ENCODE measurements at regions not wholly inside any gene's neighbourhood (a gene's known extent, or its start where the extent isn't known, plus 50 kb on each side); places are given as distances from the start of the nearest gene placed in this dataset.

DNA sequence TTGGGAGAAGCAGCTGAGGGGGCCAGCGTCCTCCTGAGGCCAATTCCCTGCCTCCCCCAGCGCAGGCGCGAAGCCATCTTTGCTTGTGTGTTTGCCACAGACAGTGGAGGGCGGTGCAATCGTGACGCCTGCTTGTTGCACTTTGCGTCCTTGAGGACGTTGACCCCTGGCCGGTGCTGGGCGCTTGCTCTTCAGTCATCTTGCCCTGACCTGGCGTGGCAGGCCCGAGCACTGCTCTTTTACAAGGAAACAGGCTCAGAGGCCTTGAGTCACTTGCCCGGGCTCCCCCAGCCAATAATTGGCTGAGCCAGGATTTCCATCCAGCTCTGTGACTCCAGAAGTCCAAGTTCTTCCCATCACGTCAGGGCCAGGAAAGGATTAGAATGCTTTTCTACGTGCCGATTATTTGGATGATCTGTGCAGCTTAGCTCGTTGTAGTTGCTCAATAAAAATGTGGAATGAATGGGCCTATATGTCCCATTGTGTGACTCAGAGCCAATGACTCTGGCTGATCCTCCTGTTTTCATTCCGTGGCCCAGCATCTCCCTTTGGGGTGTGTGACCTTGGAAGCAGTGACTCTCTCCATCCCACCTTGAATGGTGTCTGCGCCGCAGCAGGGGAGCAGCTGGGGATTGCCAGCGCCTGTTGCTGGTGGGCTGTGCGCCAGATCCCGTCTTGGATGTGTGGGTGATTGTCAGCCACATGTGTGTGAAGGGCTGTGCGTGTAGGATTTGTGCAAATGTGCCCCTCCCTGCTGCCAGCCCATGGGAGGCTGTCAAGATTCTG is 214.1 kb downstream of the SEC14L1 start:
- intact Hi-C loops (cut with micrococcal nuclease) = no loop called here
- peaks cover 21% of the 10 kb centered on the region for H3K4me1 Mint-ChIP-seq (ENCODE audit: low read depth)
- CTCF ChIA-PET = interaction anchor here (2.2 kb wide), 1 partner anchor 23 kb away, joined by 7 read pairs; no protein-coding TSS in a partner anchor
- H3K9me3 Mint-ChIP-seq = no peaks in the 10 kb centered on the region
- no peaks in the 10 kb centered on the region for H3K36me3 Mint-ChIP-seq
- no peak overlapping the region for H3K27ac Mint-ChIP-seq
- POLR2A ChIA-PET = interaction anchor here (0.9 kb wide), 1 partner anchor 51 kb away, joined by 3 read pairs; no protein-coding TSS in a partner anchor
- peak overlapping the region; percentile 16 for H3K4me3 Mint-ChIP-seq
- no peaks in the 10 kb centered on the region for H3K27me3 Mint-ChIP-seq
- no peak for DNase-seq

DNA sequence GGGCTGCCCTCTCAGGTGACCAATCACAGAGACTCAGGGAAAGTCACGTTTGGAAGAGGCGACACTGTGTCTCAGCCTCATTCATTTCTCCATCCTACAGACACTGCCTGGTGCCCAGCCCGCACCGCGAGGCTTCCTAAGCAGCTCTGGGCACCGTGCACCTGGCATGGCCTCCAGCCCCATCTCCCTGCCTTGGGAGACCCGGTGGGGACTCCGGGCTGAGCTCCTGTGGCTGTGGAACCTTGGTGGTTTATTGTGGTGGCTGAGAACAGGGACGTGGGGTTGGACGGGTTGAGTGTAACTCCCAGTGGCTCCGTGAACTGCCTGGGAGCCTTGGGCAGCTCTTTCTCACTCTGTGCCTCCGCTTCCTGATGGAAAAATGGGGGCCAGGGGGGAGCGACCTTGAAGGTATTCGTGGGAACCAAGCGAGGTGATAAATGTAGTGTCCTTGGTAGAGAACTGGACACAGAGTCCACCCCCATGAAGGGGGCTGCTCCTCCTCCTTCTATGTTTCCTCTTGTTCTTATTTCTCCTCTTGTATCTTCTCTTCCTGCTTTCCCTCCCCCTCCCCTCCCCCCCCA is 215.4 kb downstream of the SEC14L1 start:
- intact Hi-C loops (cut with micrococcal nuclease) = no loop called here
- Mint-ChIP-seq H3K9me3 (no peaks in the 10 kb centered on the region), H3K4me3 (no peak overlapping the region)

DNA sequence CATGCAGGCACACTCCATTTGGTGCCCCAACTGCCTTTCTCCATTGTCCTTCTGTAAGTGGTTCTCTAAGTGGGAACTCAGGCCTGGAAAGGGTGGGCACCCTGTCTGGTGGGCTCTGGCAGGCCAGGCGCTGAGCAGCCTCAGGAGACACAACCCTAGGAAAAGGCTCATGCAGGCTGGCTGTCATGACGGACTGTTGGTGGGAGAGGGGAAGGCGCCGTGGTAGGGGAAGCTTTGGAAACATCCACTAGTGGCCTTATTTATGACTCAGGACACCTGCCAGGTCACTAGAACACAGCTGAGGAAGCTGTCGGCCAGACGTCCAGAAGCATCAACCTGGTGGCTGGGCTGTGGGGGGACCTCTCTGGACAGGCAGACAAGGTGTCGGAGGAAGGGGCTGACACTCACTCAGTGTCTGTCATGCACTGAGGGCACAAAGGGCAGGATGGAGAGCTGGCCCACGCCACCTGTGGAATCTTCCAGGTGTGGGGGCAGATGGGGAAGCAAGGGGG is 216.0 kb downstream of the SEC14L1 start:
- H3K36me3 Mint-ChIP-seq = no peaks in the 10 kb centered on the region
- H3K4me3 Mint-ChIP-seq = no peak overlapping the region
- POLR2A ChIA-PET = interaction anchor here (0.9 to 1.3 kb wide), 2 partner anchors 18 to 32 kb away, joined by 4 read pairs; no protein-coding TSS in a partner anchor
- H3K27ac Mint-ChIP-seq = no peak overlapping the region
- no peak for DNase-seq
- CTCF ChIA-PET = interaction anchor here (1.3 kb wide), 1 partner anchor 25 kb away, joined by 7 read pairs; no protein-coding TSS in a partner anchor
- peaks cover 11% of the 10 kb centered on the region for H3K4me1 Mint-ChIP-seq (ENCODE audit: low read depth)
- no peaks in the 10 kb centered on the region for H3K27me3 Mint-ChIP-seq
- H3K9me3 Mint-ChIP-seq = no peaks in the 10 kb centered on the region
- intact Hi-C loops (cut with micrococcal nuclease) = no loop called here

More for the DNA sequence above, 215.4 kb downstream of the SEC14L1 start:
- POLR2A ChIA-PET = interaction anchor here (1.3 kb wide), 1 partner anchor 18 kb away, joined by 4 read pairs; no protein-coding TSS in a partner anchor
- CTCF ChIA-PET = no interaction called here
- H3K27me3 Mint-ChIP-seq = no peaks in the 10 kb centered on the region
- peaks cover 15% of the 10 kb centered on the region for H3K4me1 Mint-ChIP-seq (ENCODE audit: low read depth)
- no peaks in the 10 kb centered on the region for H3K36me3 Mint-ChIP-seq
- no peak for DNase-seq
- H3K27ac Mint-ChIP-seq = no peak overlapping the region

DNA sequence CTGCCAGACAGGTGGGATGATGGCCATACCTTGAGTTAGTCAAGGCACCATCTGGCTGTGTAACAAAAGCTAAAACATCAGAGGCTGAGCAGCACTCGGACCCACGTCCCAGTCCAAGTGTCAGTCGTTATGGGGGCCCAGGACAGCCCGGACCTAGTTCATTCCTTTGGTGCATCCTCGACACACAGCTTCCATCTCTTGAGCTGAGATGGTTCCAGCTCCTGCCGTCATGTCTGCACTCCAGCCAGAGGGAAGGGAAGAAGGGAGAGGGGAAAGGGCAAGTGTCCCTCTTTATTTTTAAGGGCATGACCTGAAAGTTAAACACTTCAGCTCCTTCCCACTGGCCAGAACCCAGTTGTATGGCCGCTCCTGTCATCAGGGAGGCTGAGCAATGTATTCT is 218.0 kb downstream of the SEC14L1 start:
- Mint-ChIP-seq H3K27ac (no peak overlapping the region), H3K36me3 (no peaks in the 10 kb centered on the region), H3K9me3 (no peaks in the 10 kb centered on the region), H3K4me1 (ENCODE audit: low read depth) (peaks cover 12% of the 10 kb centered on the region), H3K27me3 (no peaks in the 10 kb centered on the region), H3K4me3 (no peak overlapping the region)
- intact Hi-C loops (cut with micrococcal nuclease) = no loop called here
- ChIA-PET POLR2A (interaction anchor here (0.8 kb wide), 1 partner anchor 16 kb away, joined by 3 read pairs; no protein-coding TSS in a partner anchor), CTCF (interaction anchor here (1.3 kb wide), 1 partner anchor 42 kb away, joined by 3 read pairs; no protein-coding TSS in a partner anchor)
- no peak for DNase-seq

DNA sequence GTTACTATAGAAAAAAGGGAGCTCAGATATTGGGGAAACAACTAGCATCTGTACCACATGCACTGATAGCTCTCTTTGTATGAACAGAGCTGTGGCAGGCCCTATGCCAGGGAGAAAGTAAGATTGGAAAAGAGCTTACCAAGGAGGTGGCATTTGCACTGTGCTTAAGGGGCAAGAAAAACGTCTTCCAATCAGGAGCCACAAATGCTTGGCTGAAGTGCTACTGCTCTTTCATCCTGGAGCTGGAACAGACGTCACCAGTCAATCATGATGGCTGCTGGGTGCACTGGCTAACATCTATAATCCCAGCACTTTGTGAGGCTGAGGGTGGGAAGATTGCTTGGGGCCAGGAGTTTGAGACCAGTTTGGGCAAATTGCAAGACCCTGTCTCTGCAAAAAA is 218.5 kb downstream of the SEC14L1 start:
- DNase-seq = no peak
- intact Hi-C loops (cut with micrococcal nuclease) = no loop called here
- no peak overlapping the region for H3K4me3 Mint-ChIP-seq
- no peaks in the 10 kb centered on the region for H3K27me3 Mint-ChIP-seq
- CTCF ChIA-PET = interaction anchor here (1.3 kb wide), 1 partner anchor 42 kb away, joined by 3 read pairs; no protein-coding TSS in a partner anchor
- POLR2A ChIA-PET = interaction anchor here (0.8 kb wide), 1 partner anchor 15 kb away, joined by 3 read pairs; no protein-coding TSS in a partner anchor
- no peaks in the 10 kb centered on the region for H3K36me3 Mint-ChIP-seq
- H3K4me1 Mint-ChIP-seq (ENCODE audit: low read depth) = peaks cover 14% of the 10 kb centered on the region
- H3K27ac Mint-ChIP-seq = no peak overlapping the region
- H3K9me3 Mint-ChIP-seq = no peaks in the 10 kb centered on the region

DNA sequence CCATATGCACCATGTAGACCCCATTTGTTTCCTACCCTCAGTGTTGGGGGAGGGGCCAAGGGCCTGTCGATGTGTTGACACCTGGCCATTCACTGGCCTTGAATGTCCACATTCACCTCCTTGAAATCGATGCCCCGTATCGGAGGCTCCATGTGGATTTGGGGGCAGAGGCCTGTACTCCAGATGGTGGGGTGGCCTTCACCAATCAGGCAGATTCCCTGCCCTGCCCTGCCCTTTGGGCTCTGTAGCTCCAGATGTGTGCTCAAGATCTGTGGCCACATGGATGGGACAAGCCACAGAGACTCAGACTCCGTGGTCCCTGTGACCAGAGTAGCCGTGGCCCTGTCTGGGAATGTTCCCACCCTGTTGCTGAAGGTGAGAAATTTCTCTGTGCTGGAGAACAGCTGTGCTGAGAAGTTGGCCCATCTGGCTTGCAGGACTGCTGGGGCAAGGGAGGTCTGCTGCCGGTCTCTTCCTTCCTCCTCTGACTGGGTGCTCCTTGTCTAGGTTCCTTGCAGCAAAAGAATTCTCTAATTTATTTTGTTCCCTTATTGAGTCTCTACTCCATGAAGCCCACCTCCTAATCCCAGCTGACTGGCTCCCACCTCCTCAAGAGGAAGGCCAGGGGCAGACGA is 221.3 kb downstream of the SEC14L1 start:
- no peaks in the 10 kb centered on the region for H3K36me3 Mint-ChIP-seq
- intact Hi-C loops (cut with micrococcal nuclease) = no loop called here

DNA sequence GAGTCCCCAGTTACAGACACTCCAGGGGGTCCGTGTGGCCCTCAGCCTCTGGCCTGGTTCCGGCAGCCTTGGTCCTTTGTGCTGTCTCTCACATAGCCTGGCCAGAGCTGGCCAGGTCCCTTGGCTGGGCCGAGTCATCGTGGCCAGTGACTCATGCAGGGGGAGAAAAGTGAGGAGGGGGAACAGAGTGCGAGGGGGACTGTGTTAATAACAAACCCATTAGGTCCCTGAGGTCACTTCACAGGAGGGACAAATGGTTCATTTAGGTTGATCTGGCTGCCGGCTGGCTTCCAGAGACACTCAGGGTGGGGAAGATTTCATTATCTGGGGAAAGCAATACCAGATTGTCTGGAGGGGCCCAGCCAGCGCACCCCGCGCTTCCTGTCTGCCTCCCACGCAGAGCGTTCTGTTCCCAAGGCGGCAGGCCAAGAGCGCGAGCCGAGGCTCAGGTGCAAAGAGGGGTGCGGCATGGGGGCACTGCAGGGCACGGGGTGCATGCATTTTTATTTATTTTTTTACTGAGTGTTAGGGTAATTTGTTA is 223.1 kb downstream of the SEC14L1 start:
- Mint-ChIP-seq H3K4me1 (ENCODE audit: low read depth) (peaks cover 42% of the 10 kb centered on the region), H3K4me3 (peak overlapping the region; percentile 13), H3K27ac (peak overlapping the region; percentile 9), H3K27me3 (no peaks in the 10 kb centered on the region), H3K36me3 (no peaks in the 10 kb centered on the region), H3K9me3 (no peaks in the 10 kb centered on the region)
- CTCF ChIA-PET = no interaction called here
- POLR2A ChIA-PET = no interaction called here
- DNase-seq = peak; percentile 60
- intact Hi-C loops (cut with micrococcal nuclease) = no loop called here

More for the DNA sequence above, 221.3 kb downstream of the SEC14L1 start:
- no peaks in the 10 kb centered on the region for H3K27me3 Mint-ChIP-seq
- no peak overlapping the region for H3K4me3 Mint-ChIP-seq
- H3K27ac Mint-ChIP-seq = no peak overlapping the region
- POLR2A ChIA-PET = interaction anchor here (1.2 kb wide), 1 partner anchor 12 kb away, joined by 4 read pairs; no protein-coding TSS in a partner anchor
- H3K9me3 Mint-ChIP-seq = no peaks in the 10 kb centered on the region
- peaks cover 37% of the 10 kb centered on the region for H3K4me1 Mint-ChIP-seq (ENCODE audit: low read depth)
- DNase-seq = no peak
- CTCF ChIA-PET = interaction anchor here (0.7 kb wide), 1 partner anchor 38 kb away, joined by 3 read pairs; no protein-coding TSS in a partner anchor

DNA sequence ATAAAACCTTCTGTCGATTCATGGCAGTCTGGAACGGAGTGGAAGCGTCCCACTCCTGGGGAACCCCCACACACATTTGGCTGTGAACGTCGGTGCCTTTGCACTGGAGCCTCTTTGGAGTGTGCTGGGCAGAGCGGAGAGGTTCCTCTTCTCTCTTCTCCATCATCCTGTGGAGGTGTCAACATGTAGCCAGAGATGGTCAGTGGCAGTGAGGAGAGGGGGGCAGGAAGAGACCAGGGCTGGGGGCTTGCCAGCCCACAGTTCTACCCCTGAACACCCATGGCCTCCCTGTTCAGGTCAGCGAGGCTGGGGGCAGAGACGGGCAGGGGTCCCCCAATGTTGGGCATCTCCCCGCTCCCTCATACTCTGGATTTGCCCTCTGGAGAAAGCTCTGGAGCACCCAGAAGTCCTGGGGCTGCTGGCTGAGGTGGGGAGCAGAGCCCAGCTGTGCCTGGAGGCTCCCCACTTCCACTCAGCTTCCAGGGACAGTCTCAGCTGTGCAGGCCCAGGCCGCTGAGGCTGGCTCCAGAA is 223.7 kb downstream of the SEC14L1 start:
- Mint-ChIP-seq H3K27ac (no peak overlapping the region), H3K9me3 (no peaks in the 10 kb centered on the region), H3K4me1 (ENCODE audit: low read depth) (peaks cover 45% of the 10 kb centered on the region), H3K36me3 (no peaks in the 10 kb centered on the region), H3K27me3 (no peaks in the 10 kb centered on the region), H3K4me3 (no peak overlapping the region)
- ChIA-PET CTCF (no interaction called here), POLR2A (no interaction called here)
- no peak for DNase-seq
- intact Hi-C loops (cut with micrococcal nuclease) = no loop called here

DNA sequence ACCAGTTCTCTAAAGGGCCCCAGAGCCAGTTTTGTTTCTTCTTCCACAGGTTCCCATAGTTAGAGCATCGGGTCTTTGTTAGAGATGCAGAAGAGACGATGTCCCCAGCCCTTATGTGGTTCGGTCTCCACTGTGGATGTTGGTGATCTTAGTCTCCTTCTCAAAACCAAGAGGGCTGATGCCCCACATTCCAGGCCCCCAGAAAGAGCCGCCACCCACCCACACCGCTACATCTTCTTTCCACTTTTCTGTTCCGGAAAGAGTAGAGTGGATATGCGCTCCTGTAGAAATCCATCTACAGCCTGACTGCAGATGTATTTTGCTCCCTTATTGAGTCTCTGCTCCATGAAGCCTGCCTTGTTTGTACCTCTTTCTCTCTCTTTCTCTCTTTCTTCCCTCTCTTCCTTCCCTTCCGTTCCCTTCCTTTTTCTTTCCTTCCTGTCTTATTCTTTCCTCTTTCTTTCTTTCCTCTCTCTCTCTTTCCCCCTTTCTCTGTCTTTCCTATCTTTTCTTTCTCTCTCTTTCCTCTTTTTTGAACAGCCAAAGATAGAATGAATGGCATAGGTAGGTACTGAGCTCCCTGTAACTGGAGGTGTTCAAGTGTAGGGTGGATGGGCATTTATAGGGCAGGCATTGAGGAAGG is 224.3 kb downstream of the SEC14L1 start:
- CTCF ChIA-PET = interaction anchor here (0.8 to 1.0 kb wide), 2 partner anchors 35 to 95 kb away, joined by 4 read pairs; no protein-coding TSS in a partner anchor
- POLR2A ChIA-PET = no interaction called here
- H3K4me1 Mint-ChIP-seq (ENCODE audit: low read depth) = peaks cover 45% of the 10 kb centered on the region

DNA sequence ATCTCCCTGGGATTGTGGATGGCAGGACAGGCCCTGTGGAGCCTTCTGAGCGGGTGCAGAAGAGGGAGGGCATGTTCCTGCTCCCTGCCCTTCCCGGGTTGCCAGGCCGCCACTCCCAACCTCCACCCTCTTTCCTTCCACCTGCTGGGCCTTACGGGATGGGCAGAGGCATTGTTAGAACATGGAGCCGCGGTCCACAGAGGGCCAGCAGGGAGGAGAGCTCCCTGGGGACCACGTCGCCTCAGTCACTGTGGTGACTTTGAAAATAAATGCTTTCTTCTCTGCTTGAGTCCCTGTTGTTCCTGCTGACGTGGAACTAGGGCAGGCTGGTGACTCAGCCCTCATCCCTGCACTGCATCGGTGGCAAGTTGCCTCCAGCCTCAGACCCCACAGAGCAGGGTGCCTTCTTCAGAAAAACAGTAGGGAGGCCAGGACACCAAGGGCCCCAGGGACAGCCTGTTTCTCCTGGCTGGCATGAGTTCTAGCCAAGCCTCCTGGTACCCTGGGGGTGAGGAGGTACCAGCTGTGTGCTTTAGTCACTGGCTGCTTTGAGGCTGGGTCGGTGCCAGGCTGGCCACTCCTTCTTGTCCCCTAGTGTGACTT is 224.9 kb downstream of the SEC14L1 start:
- H3K4me1 Mint-ChIP-seq (ENCODE audit: low read depth) = peaks cover 47% of the 10 kb centered on the region
- peak; percentile 51 for DNase-seq
- H3K9me3 Mint-ChIP-seq = no peaks in the 10 kb centered on the region
- intact Hi-C loops (cut with micrococcal nuclease) = no loop called here
- CTCF ChIA-PET = interaction anchor here (0.8 to 1.0 kb wide), 2 partner anchors 35 to 94 kb away, joined by 4 read pairs; no protein-coding TSS in a partner anchor
- no peak overlapping the region for H3K27ac Mint-ChIP-seq
- POLR2A ChIA-PET = no interaction called here
- no peaks in the 10 kb centered on the region for H3K36me3 Mint-ChIP-seq
- no peak overlapping the region for H3K4me3 Mint-ChIP-seq
- H3K27me3 Mint-ChIP-seq = no peaks in the 10 kb centered on the region

More for the DNA sequence above, 224.3 kb downstream of the SEC14L1 start:
- no peak overlapping the region for H3K27ac Mint-ChIP-seq
- intact Hi-C loops (cut with micrococcal nuclease) = no loop called here
- no peak overlapping the region for H3K4me3 Mint-ChIP-seq
- no peaks in the 10 kb centered on the region for H3K9me3 Mint-ChIP-seq
- H3K36me3 Mint-ChIP-seq = no peaks in the 10 kb centered on the region
- DNase-seq = no peak
- H3K27me3 Mint-ChIP-seq = no peaks in the 10 kb centered on the region

DNA sequence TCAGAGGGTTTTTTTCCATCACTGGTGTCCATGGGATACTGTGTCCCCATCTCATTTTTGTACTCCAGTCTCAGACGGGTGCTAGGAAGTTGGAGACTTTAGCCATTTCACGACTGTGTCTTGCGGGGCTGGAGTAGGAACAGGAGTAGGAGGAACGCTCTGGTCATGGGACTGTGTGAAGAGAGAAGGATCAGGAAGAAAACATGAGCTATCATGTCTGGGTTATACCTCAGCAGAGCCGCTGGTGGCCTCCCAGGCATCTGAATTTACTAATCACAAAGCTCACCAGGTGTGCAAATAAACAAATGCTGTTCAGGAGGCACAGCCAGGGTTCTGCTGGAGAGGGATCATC is 225.4 kb downstream of the SEC14L1 start:
- ChIA-PET CTCF (interaction anchor here (0.8 to 1.0 kb wide), 2 partner anchors 34 to 94 kb away, joined by 4 read pairs; no protein-coding TSS in a partner anchor), POLR2A (no interaction called here)

More for the DNA sequence above, 225.4 kb downstream of the SEC14L1 start:
- intact Hi-C loops (cut with micrococcal nuclease) = no loop called here
- no peaks in the 10 kb centered on the region for H3K9me3 Mint-ChIP-seq
- H3K27me3 Mint-ChIP-seq = no peaks in the 10 kb centered on the region
- H3K4me1 Mint-ChIP-seq (ENCODE audit: low read depth) = peaks cover 52% of the 10 kb centered on the region
- no peaks in the 10 kb centered on the region for H3K36me3 Mint-ChIP-seq
- no peak overlapping the region for H3K27ac Mint-ChIP-seq
- no peak for DNase-seq
- no peak overlapping the region for H3K4me3 Mint-ChIP-seq
